ENCODE measurements at regions not wholly inside any gene's neighbourhood (a gene's known extent, or its start where the extent isn't known, plus 50 kb on each side); places are given as distances from the start of the nearest gene placed in this dataset.

GRCh38 chr11:15300341-15300740 lies 185.6 kb downstream of the INSC start:
- TF ChIP-seq RAD21 (CRISPR knock-in tag; conservative IDR thresholded peaks at IDR 0.05 in 1 of 2, IDR thresholded peaks at IDR 0.05 in 1 of 2) (no peak), ZHX1 (conservative IDR thresholded peaks at IDR 0.05; ENCODE audit: low read length) (no peak), ZBTB33 (CRISPR knock-in tag; IDR thresholded peaks at IDR 0.05) (no peak), KLF6 (CRISPR knock-in tag; IDR thresholded peaks at IDR 0.05; ENCODE audit: borderline replicate concordance) (no peak), NFIX (CRISPR knock-in tag; IDR thresholded peaks at IDR 0.05; ENCODE audit: low read depth) (no peak)
